Stomach (tissue), 8 donors: ENCODE measurements at regions not wholly inside any gene's neighbourhood (a gene's known extent, or its start where the extent isn't known, plus 50 kb on each side); places are given as distances from the start of the nearest gene placed in this dataset.

ENCODE experiments used
- DNase-seq, 2 donors: peaks; one replicate each; pipeline versions ENCODE4 v3.0.0 to v3.0.0-alpha.2; 2013 to 2019
- H3K27ac ChIP-seq, 5 donors: fragments of 200-600 bp in 4 of 5; sonication (generic) in 4 of 5; one replicate each; pipeline ENCODE4 v1.5.1; 2013 to 2019; ENCODE audit warnings: mild to moderate bottlenecking in 1 of 5, moderate library complexity in 1 of 5
- H3K27me3 ChIP-seq, 3 donors: fragments of 200-600 bp; sonication (generic); one replicate each; pipeline ENCODE4 v1.5.1; 2017 to 2019; ENCODE audit warnings: mixed run types in 1 of 3
- H3K36me3 ChIP-seq, 4 donors: fragments of 200-600 bp; sonication (generic); 1 replicate in 3 of 4; 2 replicates in 1 of 4; pipeline ENCODE4 v1.5.1; 2016 to 2019
- H3K4me1 ChIP-seq, 4 donors: fragments of 200-600 bp; sonication (generic); one replicate each; pipeline ENCODE4 v1.5.1; 2016 to 2019
- H3K4me3 ChIP-seq, 4 donors: fragments of 200-600 bp; sonication (generic) in 3 of 4; one replicate each; pipeline ENCODE4 v1.5.1; 2016 to 2019; ENCODE audit warnings: mild to moderate bottlenecking in 1 of 4
- H3K9me3 ChIP-seq, 4 donors: fragments of 200-600 bp; sonication (generic); one replicate each; pipeline ENCODE4 v1.5.1; 2016 to 2019
- CTCF ChIP-seq, 7 experiments: fragments of 450-650 bp in 4 of 7; fragments of 200-600 bp in 3 of 7; sonication (generic) in 3 of 7; IDR thresholded peaks; one replicate each; pipeline ENCODE4 v1.5.1; 2016 to 2019; ENCODE audit warnings: antibody characterized with exemption in 7 of 7, control low read depth in 2 of 7, mild to moderate bottlenecking in 1 of 7
- EP300 ChIP-seq: sonication (generic); formaldehyde crosslinking; IDR thresholded peaks from one replicate; pipeline ENCODE4 v1.6.1; 2017; ENCODE audit warnings: antibody characterized with exemption
- POLR2A ChIP-seq, 4 donors: fragments of 450-650 bp; IDR thresholded peaks; one replicate each; pipeline ENCODE4 v1.6.1; 2016; ENCODE audit warnings: antibody characterized with exemption in 4 of 4, control low read depth in 2 of 4, mild to moderate bottlenecking in 1 of 4, moderate library complexity in 1 of 4
- POLR2AphosphoS5 ChIP-seq, 3 donors: sonication (generic); formaldehyde crosslinking; IDR thresholded peaks; one replicate each; pipeline ENCODE4 v1.6.1; 2016; ENCODE audit warnings: antibody characterized with exemption in 3 of 3
- WGBS, 5 donors: extraction: QIAGEN DNeasy Blood & Tissue Kit in 3 of 5; methylation state at CpG; one replicate each; pipeline versions ENCODE4 v1.1.5 to v1.1.7; 2013 to 2018; 5-methylcytosine and 5-hydroxymethylcytosine counted together
- intact Hi-C: fragments of 100-400 bp; cut with DNase I; formaldehyde crosslinking; loops from one replicate; pipeline ENCODE4 v1.15.1; 2023; ENCODE audit warnings: low total_unique reads
- donor health status: healthy with polysubstance abuse.
- donor health status: Bipolar disorder and iron deficiency.
- donor health status: healthy.

- Histone ChIP-seq H3K27ac (no peak overlapping the region), H3K36me3 (no peaks in the 10 kb centered on the region), H3K4me3 (no peak overlapping the region), H3K9me3 (no peaks in the 10 kb centered on the region), H3K4me1 (no peaks in the 10 kb centered on the region), H3K27me3 (no peaks in the 10 kb centered on the region)
- no peak for TF ChIP-seq EP300
- TF ChIP-seq CTCF (IDR thresholded peaks at IDR 0.05): no peak
- TF ChIP-seq POLR2A (IDR thresholded peaks at IDR 0.05): no peak
- no peak for TF ChIP-seq POLR2AphosphoS5 (IDR thresholded peaks at IDR 0.05)
- 51 to 65% (median 54%) methylated on average over 2 of the region's 2 CpGs for WGBS, 5 donors
- intact Hi-C loops: no loop called here
- DNase-seq: no peak
Measured at GRCh38 chr6:141866731-141867497, 265.8 kb upstream of the GJE1 start.

GRCh38 chr6:141851063-141851462 is 281.7 kb upstream of the GJE1 start:
- 71 to 85% (median 75%) methylated on average over 3 of the region's 3 CpGs for WGBS, 5 donors
- no peak for DNase-seq
- Histone ChIP-seq H3K4me3 (no peak overlapping the region), H3K4me1 (no peaks in the 10 kb centered on the region), H3K27me3 (no peaks in the 10 kb centered on the region), H3K9me3 (no peaks in the 10 kb centered on the region), H3K27ac (no peak overlapping the region), H3K36me3 (no peaks in the 10 kb centered on the region)
- intact Hi-C loops: no loop called here
- no peak for TF ChIP-seq EP300
- TF ChIP-seq POLR2AphosphoS5 (IDR thresholded peaks at IDR 0.05): no peak
- TF ChIP-seq CTCF (IDR thresholded peaks at IDR 0.05): no peak
- no peak for TF ChIP-seq POLR2A (IDR thresholded peaks at IDR 0.05)

GRCh38 chr6:141848029-141848890 is 284.5 kb upstream of the GJE1 start:
- intact Hi-C loops: no loop called here
- Histone ChIP-seq H3K9me3 (no peaks in the 10 kb centered on the region), H3K27ac (peak overlapping the region in 1 of 5 donors; percentile 3), H3K4me3 (no peak overlapping the region), H3K36me3 (no peaks in the 10 kb centered on the region), H3K4me1 (no peaks in the 10 kb centered on the region), H3K27me3 (no peaks in the 10 kb centered on the region)
- DNase-seq: peak in 1 of 2 donors; percentile 21
- WGBS, 5 donors: 65 to 75% (median 69%) methylated on average over 6 of the region's 6 CpGs
- TF ChIP-seq POLR2A (IDR thresholded peaks at IDR 0.05) (no peak), POLR2AphosphoS5 (IDR thresholded peaks at IDR 0.05) (no peak), EP300 (no peak), CTCF (IDR thresholded peaks at IDR 0.05) (no peak)

- intact Hi-C loops: no loop called here
- H3K4me1 ChIP-seq: no peaks in the 10 kb centered on the region
- TF ChIP-seq CTCF (IDR thresholded peaks at IDR 0.05) (no peak), EP300 (no peak), POLR2AphosphoS5 (IDR thresholded peaks at IDR 0.05) (no peak), POLR2A (IDR thresholded peaks at IDR 0.05) (no peak)
- no peaks in the 10 kb centered on the region for H3K9me3 ChIP-seq
- H3K27ac ChIP-seq: no peak overlapping the region
- WGBS, 5 donors: 73 to 82% (median 79%) methylated on average over 4 of the region's 4 CpGs
- no peak for DNase-seq
- no peaks in the 10 kb centered on the region for H3K27me3 ChIP-seq
- H3K4me3 ChIP-seq: no peak overlapping the region
- no peaks in the 10 kb centered on the region for H3K36me3 ChIP-seq
Measured at GRCh38 chr6:141846639-141847038, 286.1 kb upstream of the GJE1 start.
